ENCODE measurements at regions not wholly inside any gene's neighbourhood (a gene's known extent, or its start where the extent isn't known, plus 50 kb on each side); places are given as distances from the start of the nearest gene placed in this dataset.

DNA sequence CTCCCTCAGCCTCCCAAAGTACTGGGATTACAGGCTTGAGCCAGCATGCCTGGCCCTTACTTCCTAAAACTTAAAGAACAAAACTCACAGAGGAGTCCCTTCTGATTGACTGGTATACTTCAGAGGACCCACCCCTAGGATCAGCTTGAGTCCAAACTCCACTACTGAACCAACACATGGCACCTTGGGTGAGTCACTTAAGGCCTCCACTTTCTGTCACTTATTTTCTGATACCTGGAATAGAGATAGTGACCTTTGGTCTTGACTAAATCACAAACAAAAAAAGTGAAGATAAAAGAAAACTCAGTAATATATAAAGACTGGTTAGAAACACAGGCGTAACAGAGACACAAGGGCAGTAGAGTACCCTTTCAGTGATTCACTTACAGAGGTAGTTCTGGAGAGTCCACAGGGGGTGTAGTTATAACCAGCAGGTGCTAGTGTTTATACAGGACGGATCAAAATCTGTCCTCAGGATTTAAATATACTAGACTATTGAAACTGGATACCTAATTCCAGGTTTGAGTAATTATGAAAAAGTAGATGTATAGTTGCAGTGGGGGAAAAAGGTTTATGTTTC, 274.3 kb upstream of the ANKRD55 start (continued):
- TF ChIP-seq, protein P1, sequence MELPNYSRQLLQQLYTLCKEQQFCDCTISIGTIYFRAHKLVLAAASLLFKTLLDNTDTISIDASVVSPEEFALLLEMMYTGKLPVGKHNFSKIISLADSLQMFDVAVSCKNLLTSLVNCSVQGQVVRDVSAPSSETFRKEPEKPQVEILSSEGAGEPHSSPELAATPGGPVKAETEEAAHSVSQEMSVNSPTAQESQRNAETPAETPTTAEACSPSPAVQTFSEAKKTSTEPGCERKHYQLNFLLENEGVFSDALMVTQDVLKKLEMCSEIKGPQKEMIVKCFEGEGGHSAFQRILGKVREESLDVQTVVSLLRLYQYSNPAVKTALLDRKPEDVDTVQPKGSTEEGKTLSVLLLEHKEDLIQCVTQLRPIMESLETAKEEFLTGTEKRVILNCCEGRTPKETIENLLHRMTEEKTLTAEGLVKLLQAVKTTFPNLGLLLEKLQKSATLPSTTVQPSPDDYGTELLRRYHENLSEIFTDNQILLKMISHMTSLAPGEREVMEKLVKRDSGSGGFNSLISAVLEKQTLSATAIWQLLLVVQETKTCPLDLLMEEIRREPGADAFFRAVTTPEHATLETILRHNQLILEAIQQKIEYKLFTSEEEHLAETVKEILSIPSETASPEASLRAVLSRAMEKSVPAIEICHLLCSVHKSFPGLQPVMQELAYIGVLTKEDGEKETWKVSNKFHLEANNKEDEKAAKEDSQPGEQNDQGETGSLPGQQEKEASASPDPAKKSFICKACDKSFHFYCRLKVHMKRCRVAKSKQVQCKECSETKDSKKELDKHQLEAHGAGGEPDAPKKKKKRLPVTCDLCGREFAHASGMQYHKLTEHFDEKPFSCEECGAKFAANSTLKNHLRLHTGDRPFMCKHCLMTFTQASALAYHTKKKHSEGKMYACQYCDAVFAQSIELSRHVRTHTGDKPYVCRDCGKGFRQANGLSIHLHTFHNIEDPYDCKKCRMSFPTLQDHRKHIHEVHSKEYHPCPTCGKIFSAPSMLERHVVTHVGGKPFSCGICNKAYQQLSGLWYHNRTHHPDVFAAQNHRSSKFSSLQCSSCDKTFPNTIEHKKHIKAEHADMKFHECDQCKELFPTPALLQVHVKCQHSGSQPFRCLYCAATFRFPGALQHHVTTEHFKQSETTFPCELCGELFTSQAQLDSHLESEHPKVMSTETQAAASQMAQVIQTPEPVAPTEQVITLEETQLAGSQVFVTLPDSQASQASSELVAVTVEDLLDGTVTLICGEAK (IDR thresholded peaks at IDR 0.05), result no peak
- TF ChIP-seq, protein P1 (CRISPR knock-in tag; IDR thresholded peaks at IDR 0.05), result no peak
- TF ChIP-seq RBM22 (optimal IDR thresholded peaks at IDR 0.05; ENCODE audit: low read length), result no peak
- TF ChIP-seq, protein P2, sequence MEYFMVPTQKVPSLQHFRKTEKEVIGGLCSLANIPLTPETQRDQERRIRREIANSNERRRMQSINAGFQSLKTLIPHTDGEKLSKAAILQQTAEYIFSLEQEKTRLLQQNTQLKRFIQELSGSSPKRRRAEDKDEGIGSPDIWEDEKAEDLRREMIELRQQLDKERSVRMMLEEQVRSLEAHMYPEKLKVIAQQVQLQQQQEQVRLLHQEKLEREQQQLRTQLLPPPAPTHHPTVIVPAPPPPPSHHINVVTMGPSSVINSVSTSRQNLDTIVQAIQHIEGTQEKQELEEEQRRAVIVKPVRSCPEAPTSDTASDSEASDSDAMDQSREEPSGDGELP (IDR thresholded peaks at IDR 0.05; ENCODE audit: borderline replicate concordance, low read depth), result 0 out of 2 replicates have a peak, but pooled peaks have one; percentile 7
- TF ChIP-seq SMYD3 (CRISPR knock-in tag; IDR thresholded peaks at IDR 0.05), result no peak
- no peak for TF ChIP-seq HDAC6 (IDR thresholded peaks at IDR 0.05; ENCODE audit: low read depth, low read length)
- TF ChIP-seq MTF1 (CRISPR knock-in tag; IDR thresholded peaks at IDR 0.05), result no peak
- no peak for TF ChIP-seq ZNF232 (CRISPR knock-in tag; IDR thresholded peaks at IDR 0.05; ENCODE audit: borderline replicate concordance)
- no peak for TF ChIP-seq NAIF1 (CRISPR knock-in tag; IDR thresholded peaks at IDR 0.05; ENCODE audit: borderline replicate concordance)
- no peak for TF ChIP-seq SIX4 (CRISPR knock-in tag; IDR thresholded peaks at IDR 0.05)
- TF ChIP-seq, protein P3, sequence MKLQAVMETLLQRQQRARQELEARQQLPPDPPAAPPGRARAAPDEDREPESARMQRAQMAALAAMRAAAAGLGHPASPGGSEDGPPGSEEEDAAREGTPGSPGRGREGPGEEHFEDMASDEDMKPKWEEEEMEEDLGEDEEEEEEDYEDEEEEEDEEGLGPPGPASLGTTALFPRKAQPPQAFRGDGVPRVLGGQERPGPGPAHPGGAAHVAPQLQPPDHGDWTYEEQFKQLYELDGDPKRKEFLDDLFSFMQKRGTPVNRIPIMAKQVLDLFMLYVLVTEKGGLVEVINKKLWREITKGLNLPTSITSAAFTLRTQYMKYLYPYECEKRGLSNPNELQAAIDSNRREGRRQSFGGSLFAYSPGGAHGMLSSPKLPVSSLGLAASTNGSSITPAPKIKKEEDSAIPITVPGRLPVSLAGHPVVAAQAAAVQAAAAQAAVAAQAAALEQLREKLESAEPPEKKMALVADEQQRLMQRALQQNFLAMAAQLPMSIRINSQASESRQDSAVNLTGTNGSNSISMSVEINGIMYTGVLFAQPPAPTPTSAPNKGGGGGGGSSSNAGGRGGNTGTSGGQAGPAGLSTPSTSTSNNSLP (IDR thresholded peaks at IDR 0.05; ENCODE audit: low read depth, low read length), result peak; percentile 72; the same call in 1 of the 2 replicates
- TF ChIP-seq ISL2 (CRISPR knock-in tag; IDR thresholded peaks at IDR 0.05), result no peak
- TF ChIP-seq, protein P4, sequence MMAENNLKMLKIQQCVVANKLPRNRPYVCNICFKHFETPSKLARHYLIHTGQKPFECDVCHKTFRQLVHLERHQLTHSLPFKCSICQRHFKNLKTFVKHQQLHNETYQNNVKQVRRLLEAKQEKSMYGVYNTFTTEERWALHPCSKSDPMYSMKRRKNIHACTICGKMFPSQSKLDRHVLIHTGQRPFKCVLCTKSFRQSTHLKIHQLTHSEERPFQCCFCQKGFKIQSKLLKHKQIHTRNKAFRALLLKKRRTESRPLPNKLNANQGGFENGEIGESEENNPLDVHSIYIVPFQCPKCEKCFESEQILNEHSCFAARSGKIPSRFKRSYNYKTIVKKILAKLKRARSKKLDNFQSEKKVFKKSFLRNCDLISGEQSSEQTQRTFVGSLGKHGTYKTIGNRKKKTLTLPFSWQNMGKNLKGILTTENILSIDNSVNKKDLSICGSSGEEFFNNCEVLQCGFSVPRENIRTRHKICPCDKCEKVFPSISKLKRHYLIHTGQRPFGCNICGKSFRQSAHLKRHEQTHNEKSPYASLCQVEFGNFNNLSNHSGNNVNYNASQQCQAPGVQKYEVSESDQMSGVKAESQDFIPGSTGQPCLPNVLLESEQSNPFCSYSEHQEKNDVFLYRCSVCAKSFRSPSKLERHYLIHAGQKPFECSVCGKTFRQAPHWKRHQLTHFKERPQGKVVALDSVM (CRISPR knock-in tag; IDR thresholded peaks at IDR 0.05), result no peak
- peak; percentile 48; the same call in 1 of the 2 replicates for TF ChIP-seq HNF4A (CRISPR knock-in tag; IDR thresholded peaks at IDR 0.05)
- TF ChIP-seq TCF12 (IDR thresholded peaks at IDR 0.05), result no peak
- no peak for TF ChIP-seq TCF12 (CRISPR knock-in tag; IDR thresholded peaks at IDR 0.05)
- no peak for TF ChIP-seq CCAR2 (optimal IDR thresholded peaks at IDR 0.05; ENCODE audit: low read depth, low read length)

Measured in HepG2 (cell line).